ENCODE measurements at regions not wholly inside any gene's neighbourhood (a gene's known extent, or its start where the extent isn't known, plus 50 kb on each side); places are given as distances from the start of the nearest gene placed in this dataset.
A peak's percentile ranks its signal among the peaks of the same experiment; 100 is the strongest.

DNA sequence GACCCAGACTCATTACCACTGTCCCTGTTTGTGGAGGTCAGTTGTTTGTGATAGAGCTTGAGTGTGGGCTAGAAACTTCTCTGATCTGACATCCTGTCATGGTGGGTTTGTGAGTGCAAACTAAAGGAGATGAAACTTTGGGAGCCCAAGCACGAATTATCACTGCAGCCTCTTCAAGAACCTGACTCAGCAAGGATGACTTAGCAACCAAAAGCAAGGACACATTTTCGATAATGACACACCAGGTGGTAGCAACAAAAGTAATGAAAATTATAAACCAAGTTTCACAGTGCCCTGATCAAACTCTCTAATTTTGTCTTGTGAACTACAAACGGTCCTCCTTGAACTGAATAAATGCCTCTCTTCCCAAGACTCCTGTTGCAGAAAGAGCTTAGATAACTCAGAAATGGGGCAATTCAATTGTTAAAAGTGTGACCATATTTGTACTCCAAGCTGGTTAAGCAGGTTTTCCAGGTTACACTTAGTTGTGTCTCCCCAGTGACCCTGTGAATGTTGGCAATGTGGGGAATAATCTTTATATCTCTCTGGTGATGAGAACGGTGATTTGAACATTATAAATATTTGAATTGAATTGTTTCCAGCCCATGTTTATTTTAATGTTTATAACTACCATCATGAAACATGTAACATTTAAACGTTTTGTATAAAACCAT, 52.6 kb upstream of the ATP8A1 start:
- no peak overlapping the region for H3K27ac ChIP-seq (ENCODE audit: low read depth, low read length)
- no peak overlapping the region for H3K56ac ChIP-seq (replicated peaks; ENCODE audit: insufficient read length, low read depth, low read length)
- H3K36me3 ChIP-seq (ENCODE audit: control insufficient read depth in 2 of 4, insufficient read depth in 4 of 4, low read length in 3 of 4), result no peaks in the 10 kb centered on the region
- H2BK120ac ChIP-seq (replicated peaks; ENCODE audit: low read depth, low read length), result no peak overlapping the region
- ChIA-PET POLR2A (ENCODE audit: partially characterized antibody) (no interaction called here), CTCF (ENCODE audit: partially characterized antibody) (interaction anchor here (0.6 kb wide), 1 partner anchor 42 kb away, joined by 4 read pairs; no protein-coding TSS in a partner anchor)
- no peak overlapping the region for H2AK5ac ChIP-seq (ENCODE audit: low read depth, low read length)
- 0 out of 4 replicates have a peak overlapping the region, but pooled peaks have one; percentile 29 to 31 for H3K4me2 ChIP-seq (ENCODE audit: insufficient read depth in 1 of 2, low read depth in 2 of 2, low read length in 2 of 2)
- no peaks in the 10 kb centered on the region for H3K27me3 ChIP-seq (replicated peaks in 1 of 4; ENCODE audit: control insufficient read depth in 3 of 4, extremely low read depth in 1 of 4, insufficient read depth in 3 of 4, low read length in 3 of 4)
- H4K8ac ChIP-seq (ENCODE audit: extremely low read depth, insufficient read depth, low read length), result no peak overlapping the region
- H2AFZ ChIP-seq (ENCODE audit: low read length), result peak overlapping the region; percentile 88; the same call in 1 of the 2 replicates
- FAIRE-seq (no peak), DNase-seq (ENCODE audit: low read depth in 1 of 2, low spot score in 2 of 2) (no peak)
- H3K9ac ChIP-seq (replicated peaks in 1 of 4; ENCODE audit: extremely low read depth in 1 of 4, low read depth in 3 of 4, low read length in 3 of 4), result no peak overlapping the region
- no peak overlapping the region for H2BK12ac ChIP-seq (ENCODE audit: low read depth, low read length)
- H2BK20ac ChIP-seq (ENCODE audit: low read length), result no peak overlapping the region
- H3K4me3 ChIP-seq (ENCODE audit: extremely low read depth in 1 of 4, insufficient read depth in 2 of 4, low read depth in 3 of 4, low read length in 4 of 4), result no peak overlapping the region
- no peaks in the 10 kb centered on the region for H3K9me3 ChIP-seq (ENCODE audit: insufficient read depth in 2 of 2, low read depth in 1 of 2, low read length in 1 of 2)
- 77% methylated on average over 5 of the region's 5 CpGs; no CpG with 5 or more reads in 1 of the 2 experiments for WGBS, 2 experiments (ENCODE audit: extremely low coverage in 1 of 2, insufficient coverage in 1 of 2, insufficient read length in 1 of 2, insufficient replicate concordance in 2 of 2, low coverage in 1 of 2, low lambda C conversion rate in 2 of 2, missing lambda C conversion rate in 1 of 2)
- no peak overlapping the region for H4K91ac ChIP-seq (replicated peaks; ENCODE audit: insufficient read length, low read length)
- H3K18ac ChIP-seq (ENCODE audit: extremely low read depth, low read length), result no peak overlapping the region
- peaks cover 0 to 14% (median 4%) of the 10 kb centered on the region in 4 experiments; a peak in 3 of 7 replicates for H3K4me1 ChIP-seq (replicated peaks in 1 of 4; ENCODE audit: control insufficient read depth in 3 of 4, insufficient read depth in 4 of 4, low read length in 3 of 4)
- no peak overlapping the region for H3K14ac ChIP-seq (ENCODE audit: insufficient read length)
- H4K5ac ChIP-seq (ENCODE audit: insufficient read length, low read depth, low read length), result no peak overlapping the region
- no peak overlapping the region for H3K23ac ChIP-seq (ENCODE audit: insufficient read length)
- H3K23me2 ChIP-seq (ENCODE audit: low read depth, low read length), result no peaks in the 10 kb centered on the region
- no peaks in the 10 kb centered on the region for H3K79me2 ChIP-seq (ENCODE audit: control insufficient read depth in 1 of 2, insufficient read depth in 2 of 2, low read length in 2 of 2)
- H3K4ac ChIP-seq (replicated peaks; ENCODE audit: insufficient read length, low read depth, low read length), result no peak overlapping the region
- no peaks in the 10 kb centered on the region for H4K20me1 ChIP-seq (replicated peaks in 1 of 2; ENCODE audit: control insufficient read depth in 1 of 2, insufficient read depth in 2 of 2, low read length in 2 of 2)
- no peak overlapping the region for H2BK5ac ChIP-seq (ENCODE audit: low read depth, low read length)
- TF ChIP-seq, protein P1, sequence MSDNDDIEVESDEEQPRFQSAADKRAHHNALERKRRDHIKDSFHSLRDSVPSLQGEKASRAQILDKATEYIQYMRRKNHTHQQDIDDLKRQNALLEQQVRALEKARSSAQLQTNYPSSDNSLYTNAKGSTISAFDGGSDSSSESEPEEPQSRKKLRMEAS (IDR thresholded peaks at IDR 0.05), result no peak
- TF ChIP-seq SIN3A (conservative IDR thresholded peaks at IDR 0.05 in 1 of 2, IDR thresholded peaks at IDR 0.05 in 1 of 2; ENCODE audit: low read depth in 1 of 2, low read length in 2 of 2) (no peak), PHF8 (conservative IDR thresholded peaks at IDR 0.05; ENCODE audit: low read depth, low read length) (no peak), RAD21 (IDR thresholded peaks at IDR 0.05 in 1 of 2, conservative IDR thresholded peaks at IDR 0.05 in 1 of 2; ENCODE audit: low read depth in 2 of 2, low read length in 2 of 2) (no peak)
- TF ChIP-seq, protein P2, sequence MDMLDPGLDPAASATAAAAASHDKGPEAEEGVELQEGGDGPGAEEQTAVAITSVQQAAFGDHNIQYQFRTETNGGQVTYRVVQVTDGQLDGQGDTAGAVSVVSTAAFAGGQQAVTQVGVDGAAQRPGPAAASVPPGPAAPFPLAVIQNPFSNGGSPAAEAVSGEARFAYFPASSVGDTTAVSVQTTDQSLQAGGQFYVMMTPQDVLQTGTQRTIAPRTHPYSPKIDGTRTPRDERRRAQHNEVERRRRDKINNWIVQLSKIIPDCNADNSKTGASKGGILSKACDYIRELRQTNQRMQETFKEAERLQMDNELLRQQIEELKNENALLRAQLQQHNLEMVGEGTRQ (IDR thresholded peaks at IDR 0.05; ENCODE audit: low read length), result no peak
- H2BK15ac ChIP-seq (ENCODE audit: low read length), result no peak overlapping the region
- no peaks in the 10 kb centered on the region for H3K79me1 ChIP-seq (ENCODE audit: low read depth, low read length)
